ENCODE measurements at regions not wholly inside any gene's neighbourhood (a gene's known extent, or its start where the extent isn't known, plus 50 kb on each side); places are given as distances from the start of the nearest gene placed in this dataset.

GRCh38 chr1:221016751-221017150 lies 137.5 kb downstream of the HLX start:
- no peak for TF ChIP-seq EZH2phosphoT487 (IDR thresholded peaks at IDR 0.05; ENCODE audit: insufficient read depth, low read depth)
- TF ChIP-seq EZH2 (IDR thresholded peaks at IDR 0.05; ENCODE audit: insufficient read depth, poor library complexity, severe bottlenecking) = no peak
